GM23338 (cell line): ENCODE measurements at regions not wholly inside any gene's neighbourhood (a gene's known extent, or its start where the extent isn't known, plus 50 kb on each side); places are given as distances from the start of the nearest gene placed in this dataset.

Experiments used
- ATAC-seq: fragments of 200-7000 bp; cut with Tn5 transposase; 3 replicates; pipeline ENCODE4 v1.9.1; 2020
- DNase-seq: peaks from one replicate; pipeline ENCODE4 v3.0.0-alpha.2; 2015; ENCODE audit warnings: low spot score
- H2AFZ ChIP-seq: fragments of 200-600 bp; sonication (generic); 2 replicates; pipeline ENCODE4 v1.8.0; 2016; ENCODE audit warnings: antibody characterized with exemption, mild to moderate bottlenecking, moderate library complexity
- H3F3A ChIP-seq: fragments of 200-600 bp; sonication (generic); replicated peaks from 2 replicates; pipeline ENCODE4 v1.8.0; 2017; ENCODE audit warnings: antibody characterized with exemption, mixed run types, low read depth
- H3K27ac ChIP-seq: fragments of 200-600 bp; sonication (generic); 2 replicates; pipeline ENCODE4 v1.6.1; 2016; ENCODE audit warnings: low read depth
- H3K27me3 ChIP-seq: fragments of 200-600 bp; sonication (generic); 2 replicates; pipeline ENCODE4 v1.8.0; 2016; ENCODE audit warnings: mild to moderate bottlenecking, mixed run types, moderate library complexity; ENCODE audit not compliant: insufficient read depth
- H3K36me3 ChIP-seq: fragments of 200-600 bp; sonication (generic); 2 replicates; pipeline ENCODE4 v1.8.0; 2016; ENCODE audit warnings: mild to moderate bottlenecking; ENCODE audit not compliant: insufficient read depth
- H3K4me1 ChIP-seq: fragments of 200-600 bp; sonication (generic); 2 replicates; pipeline ENCODE4 v1.8.0; 2016; ENCODE audit warnings: mild to moderate bottlenecking, moderate library complexity; ENCODE audit not compliant: insufficient read depth
- H3K4me2 ChIP-seq: fragments of 200-600 bp; sonication (generic); 2 replicates; pipeline ENCODE4 v1.7.1; 2017; ENCODE audit warnings: mixed run types
- H3K4me3 ChIP-seq: fragments of 200-600 bp; sonication (generic); 2 replicates; pipeline ENCODE4 v1.6.1; 2016; ENCODE audit warnings: mixed run types
- H3K79me2 ChIP-seq: fragments of 200-600 bp; sonication (generic); replicated peaks from 2 replicates; pipeline ENCODE4 v1.8.0; 2017; ENCODE audit warnings: mild to moderate bottlenecking; ENCODE audit not compliant: insufficient read depth
- H3K9me2 ChIP-seq: fragments of 200-600 bp; sonication (generic); 2 replicates; pipeline ENCODE4 v1.8.0; 2017; ENCODE audit not compliant: insufficient read depth
- H4K20me1 ChIP-seq: fragments of 200-600 bp; sonication (generic); replicated peaks from 2 replicates; pipeline ENCODE4 v1.8.0; 2017; ENCODE audit warnings: mild to moderate bottlenecking; ENCODE audit not compliant: insufficient read depth
- H3K27ac Mint-ChIP-seq: 2 replicates; pipeline ENCODE4 v1.8.0; 2020; ENCODE audit warnings: inconsistent platforms, mild to moderate bottlenecking, moderate library complexity, mixed read lengths
- H3K27me3 Mint-ChIP-seq: 3 replicates; pipeline ENCODE4 v1.8.0; 2022; ENCODE audit warnings: low read depth, mild to moderate bottlenecking, moderate library complexity, mixed read lengths, inconsistent platforms; ENCODE audit not compliant: insufficient read depth, poor library complexity
- H3K36me3 Mint-ChIP-seq: 3 replicates; pipeline ENCODE4 v1.8.0; 2021; ENCODE audit warnings: low read depth, mild to moderate bottlenecking, inconsistent platforms, moderate library complexity, mixed read lengths
- H3K4me1 Mint-ChIP-seq: 3 replicates; pipeline ENCODE4 v1.8.0; 2020; ENCODE audit warnings: mild to moderate bottlenecking, inconsistent platforms, mixed read lengths
- H3K4me3 Mint-ChIP-seq: 3 replicates; pipeline ENCODE4 v1.8.0; 2021; ENCODE audit warnings: moderate library complexity, mild to moderate bottlenecking, inconsistent platforms, mixed read lengths
- H3K9me3 Mint-ChIP-seq: 3 replicates; pipeline ENCODE4 v1.8.0; 2020; ENCODE audit warnings: moderate library complexity, mild to moderate bottlenecking, inconsistent platforms, mixed read lengths
- CREB1 ChIP-seq: fragments of 250-450 bp; sonication (Bioruptor Pico); IDR thresholded peaks from 2 replicates; pipeline ENCODE4 v1.5.0; 2020; ENCODE audit warnings: low read depth, mild to moderate bottlenecking, moderate library complexity
- EZH2phosphoT487 ChIP-seq: fragments of 200-600 bp; sonication (generic); IDR thresholded peaks from one replicate; pipeline ENCODE4 v1.8.1; 2018; ENCODE audit warnings: antibody characterized with exemption; ENCODE audit not compliant: unreplicated experiment
- NANOG ChIP-seq: IDR thresholded peaks from 2 replicates; pipeline ENCODE4 v1.6.1; 2016; ENCODE audit warnings: antibody characterized with exemption, borderline replicate concordance
- STAT1 ChIP-seq: IDR thresholded peaks from one replicate; pipeline ENCODE4 v1.6.1; 2016; ENCODE audit warnings: antibody characterized with exemption; ENCODE audit not compliant: unreplicated experiment
- TF ChIP-seq, protein P1 (sequence below), 2 experiments: fragments of 200-600 bp in 1 of 2; sonication (generic) in 1 of 2; conservative IDR thresholded peaks; 2 replicates each; pipeline versions ENCODE4 v1.5.1 to v1.6.1; 2016 to 2017; ENCODE audit warnings: antibody characterized with exemption in 2 of 2, low read depth in 2 of 2, mild to moderate bottlenecking in 2 of 2, moderate library complexity in 1 of 2
- TF ChIP-seq, protein P2 (sequence below): fragments of 250-450 bp; sonication (Bioruptor Pico); IDR thresholded peaks from 2 replicates; pipeline ENCODE4 v1.5.0; 2020; ENCODE audit warnings: mild to moderate bottlenecking, moderate library complexity

DNA sequence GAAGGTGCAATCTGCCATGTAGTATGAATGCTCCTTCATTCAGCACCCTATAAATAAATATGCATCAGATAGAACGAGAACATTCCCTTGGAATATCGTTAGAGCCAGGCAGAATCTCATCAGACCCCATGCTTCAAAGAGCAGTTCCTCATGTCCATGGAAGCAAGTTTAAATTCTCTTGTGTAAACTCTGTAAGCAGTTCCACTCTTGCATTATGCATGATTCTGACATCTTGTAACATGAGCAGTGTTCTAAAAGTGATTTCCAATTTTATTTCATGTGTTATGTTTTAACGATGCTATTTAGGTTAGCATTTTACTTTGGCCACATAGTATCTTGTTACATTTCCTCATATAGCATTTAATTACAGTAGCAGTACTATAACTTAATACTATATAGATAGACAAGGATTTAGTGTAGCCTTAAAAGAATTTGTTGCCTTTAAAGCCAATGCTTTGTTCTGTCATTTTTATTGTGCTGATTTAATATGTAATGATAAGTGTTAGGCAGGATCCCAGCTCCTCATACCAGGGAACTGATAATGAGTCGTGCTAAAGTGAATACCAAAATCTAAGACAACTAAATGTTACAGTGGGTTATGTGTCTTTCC, 161.2 kb upstream of the NECTIN3 start:
- H3K27ac Mint-ChIP-seq: no peak overlapping the region
- Histone ChIP-seq H3K9me2 (no peaks in the 10 kb centered on the region), H3F3A (no peaks in the 10 kb centered on the region), H3K27ac (no peak overlapping the region), H3K4me2 (no peak overlapping the region), H3K36me3 (no peaks in the 10 kb centered on the region), H3K27me3 (no peaks in the 10 kb centered on the region), H3K4me1 (0 out of 2 replicates have a peak, but pooled peaks cover 5% of the 10 kb centered on the region), H2AFZ (0 out of 2 replicates have a peak overlapping the region, but pooled peaks have one; percentile 5), H3K4me3 (no peak overlapping the region), H4K20me1 (no peaks in the 10 kb centered on the region), H3K79me2 (no peaks in the 10 kb centered on the region)
- H3K27me3 Mint-ChIP-seq: peaks cover 2% of the 10 kb centered on the region
- peaks cover 4% of the 10 kb centered on the region; the same call in 2 of the 3 replicates for H3K36me3 Mint-ChIP-seq
- H3K4me1 Mint-ChIP-seq: peaks cover 13% of the 10 kb centered on the region
- DNase-seq (no peak), ATAC-seq (no peak)
- H3K9me3 Mint-ChIP-seq: peaks cover 13% of the 10 kb centered on the region; the same call in 2 of the 3 replicates
- TF ChIP-seq EZH2phosphoT487 (no peak), STAT1 (no peak), NANOG (no peak), CREB1 (CRISPR knock-in tag) (no peak)
- TF ChIP-seq, protein P1, sequence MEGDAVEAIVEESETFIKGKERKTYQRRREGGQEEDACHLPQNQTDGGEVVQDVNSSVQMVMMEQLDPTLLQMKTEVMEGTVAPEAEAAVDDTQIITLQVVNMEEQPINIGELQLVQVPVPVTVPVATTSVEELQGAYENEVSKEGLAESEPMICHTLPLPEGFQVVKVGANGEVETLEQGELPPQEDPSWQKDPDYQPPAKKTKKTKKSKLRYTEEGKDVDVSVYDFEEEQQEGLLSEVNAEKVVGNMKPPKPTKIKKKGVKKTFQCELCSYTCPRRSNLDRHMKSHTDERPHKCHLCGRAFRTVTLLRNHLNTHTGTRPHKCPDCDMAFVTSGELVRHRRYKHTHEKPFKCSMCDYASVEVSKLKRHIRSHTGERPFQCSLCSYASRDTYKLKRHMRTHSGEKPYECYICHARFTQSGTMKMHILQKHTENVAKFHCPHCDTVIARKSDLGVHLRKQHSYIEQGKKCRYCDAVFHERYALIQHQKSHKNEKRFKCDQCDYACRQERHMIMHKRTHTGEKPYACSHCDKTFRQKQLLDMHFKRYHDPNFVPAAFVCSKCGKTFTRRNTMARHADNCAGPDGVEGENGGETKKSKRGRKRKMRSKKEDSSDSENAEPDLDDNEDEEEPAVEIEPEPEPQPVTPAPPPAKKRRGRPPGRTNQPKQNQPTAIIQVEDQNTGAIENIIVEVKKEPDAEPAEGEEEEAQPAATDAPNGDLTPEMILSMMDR (conservative IDR thresholded peaks at IDR 0.05; ENCODE audit: low read depth in 2 of 2): no peak
- TF ChIP-seq, protein P2, sequence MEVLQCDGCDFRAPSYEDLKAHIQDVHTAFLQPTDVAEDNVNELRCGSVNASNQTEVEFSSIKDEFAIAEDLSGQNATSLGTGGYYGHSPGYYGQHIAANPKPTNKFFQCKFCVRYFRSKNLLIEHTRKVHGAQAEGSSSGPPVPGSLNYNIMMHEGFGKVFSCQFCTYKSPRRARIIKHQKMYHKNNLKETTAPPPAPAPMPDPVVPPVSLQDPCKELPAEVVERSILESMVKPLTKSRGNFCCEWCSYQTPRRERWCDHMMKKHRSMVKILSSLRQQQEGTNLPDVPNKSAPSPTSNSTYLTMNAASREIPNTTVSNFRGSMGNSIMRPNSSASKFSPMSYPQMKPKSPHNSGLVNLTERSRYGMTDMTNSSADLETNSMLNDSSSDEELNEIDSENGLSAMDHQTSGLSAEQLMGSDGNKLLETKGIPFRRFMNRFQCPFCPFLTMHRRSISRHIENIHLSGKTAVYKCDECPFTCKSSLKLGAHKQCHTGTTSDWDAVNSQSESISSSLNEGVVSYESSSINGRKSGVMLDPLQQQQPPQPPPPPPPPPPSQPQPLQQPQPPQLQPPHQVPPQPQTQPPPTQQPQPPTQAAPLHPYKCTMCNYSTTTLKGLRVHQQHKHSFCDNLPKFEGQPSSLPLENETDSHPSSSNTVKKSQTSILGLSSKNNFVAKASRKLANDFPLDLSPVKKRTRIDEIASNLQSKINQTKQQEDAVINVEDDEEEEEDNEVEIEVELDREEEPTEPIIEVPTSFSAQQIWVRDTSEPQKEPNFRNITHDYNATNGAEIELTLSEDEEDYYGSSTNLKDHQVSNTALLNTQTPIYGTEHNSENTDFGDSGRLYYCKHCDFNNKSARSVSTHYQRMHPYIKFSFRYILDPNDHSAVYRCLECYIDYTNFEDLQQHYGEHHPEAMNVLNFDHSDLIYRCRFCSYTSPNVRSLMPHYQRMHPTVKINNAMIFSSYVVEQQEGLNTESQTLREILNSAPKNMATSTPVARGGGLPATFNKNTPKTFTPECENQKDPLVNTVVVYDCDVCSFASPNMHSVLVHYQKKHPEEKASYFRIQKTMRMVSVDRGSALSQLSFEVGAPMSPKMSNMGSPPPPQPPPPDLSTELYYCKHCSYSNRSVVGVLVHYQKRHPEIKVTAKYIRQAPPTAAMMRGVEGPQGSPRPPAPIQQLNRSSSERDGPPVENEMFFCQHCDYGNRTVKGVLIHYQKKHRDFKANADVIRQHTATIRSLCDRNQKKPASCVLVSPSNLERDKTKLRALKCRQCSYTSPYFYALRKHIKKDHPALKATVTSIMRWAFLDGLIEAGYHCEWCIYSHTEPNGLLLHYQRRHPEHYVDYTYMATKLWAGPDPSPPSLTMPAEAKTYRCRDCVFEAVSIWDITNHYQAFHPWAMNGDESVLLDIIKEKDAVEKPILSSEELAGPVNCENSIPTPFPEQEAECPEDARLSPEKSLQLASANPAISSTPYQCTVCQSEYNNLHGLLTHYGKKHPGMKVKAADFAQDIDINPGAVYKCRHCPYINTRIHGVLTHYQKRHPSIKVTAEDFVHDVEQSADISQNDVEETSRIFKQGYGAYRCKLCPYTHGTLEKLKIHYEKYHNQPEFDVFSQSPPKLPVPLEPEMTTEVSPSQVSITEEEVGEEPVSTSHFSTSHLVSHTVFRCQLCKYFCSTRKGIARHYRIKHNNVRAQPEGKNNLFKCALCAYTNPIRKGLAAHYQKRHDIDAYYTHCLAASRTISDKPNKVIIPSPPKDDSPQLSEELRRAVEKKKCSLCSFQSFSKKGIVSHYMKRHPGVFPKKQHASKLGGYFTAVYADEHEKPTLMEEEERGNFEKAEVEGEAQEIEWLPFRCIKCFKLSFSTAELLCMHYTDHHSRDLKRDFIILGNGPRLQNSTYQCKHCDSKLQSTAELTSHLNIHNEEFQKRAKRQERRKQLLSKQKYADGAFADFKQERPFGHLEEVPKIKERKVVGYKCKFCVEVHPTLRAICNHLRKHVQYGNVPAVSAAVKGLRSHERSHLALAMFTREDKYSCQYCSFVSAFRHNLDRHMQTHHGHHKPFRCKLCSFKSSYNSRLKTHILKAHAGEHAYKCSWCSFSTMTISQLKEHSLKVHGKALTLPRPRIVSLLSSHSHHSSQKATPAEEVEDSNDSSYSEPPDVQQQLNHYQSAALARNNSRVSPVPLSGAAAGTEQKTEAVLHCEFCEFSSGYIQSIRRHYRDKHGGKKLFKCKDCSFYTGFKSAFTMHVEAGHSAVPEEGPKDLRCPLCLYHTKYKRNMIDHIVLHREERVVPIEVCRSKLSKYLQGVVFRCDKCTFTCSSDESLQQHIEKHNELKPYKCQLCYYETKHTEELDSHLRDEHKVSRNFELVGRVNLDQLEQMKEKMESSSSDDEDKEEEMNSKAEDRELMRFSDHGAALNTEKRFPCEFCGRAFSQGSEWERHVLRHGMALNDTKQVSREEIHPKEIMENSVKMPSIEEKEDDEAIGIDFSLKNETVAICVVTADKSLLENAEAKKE (CRISPR knock-in tag): no peak
- H3K4me3 Mint-ChIP-seq: no peak overlapping the region
